ENCODE measurements at regions not wholly inside any gene's neighbourhood (a gene's known extent, or its start where the extent isn't known, plus 50 kb on each side); places are given as distances from the start of the nearest gene placed in this dataset.
"Not testable (repeated sequence)": the region's sequence is repeated elsewhere in the genome, so short reads cannot be mapped to it uniquely, and the experiment has no call there.

- no peak for DNase-seq
Observed at GRCh38 chr18:38644875-38645641, 1079.5 kb upstream of the CELF4 start.

- DNase-seq: no peak
Observed at GRCh38 chr18:38642711-38643110, 1077.1 kb upstream of the CELF4 start.

GRCh38 chr18:38639700-38640099 is 1074.1 kb upstream of the CELF4 start:
- DNase-seq: not testable (repeated sequence)

- no peak for DNase-seq
Observed at GRCh38 chr18:38635709-38636430, 1070.3 kb upstream of the CELF4 start.

GRCh38 chr18:38634117-38634516 is 1068.5 kb upstream of the CELF4 start:
- DNase-seq: no peak

GRCh38 chr18:38633333-38633732 is 1067.7 kb upstream of the CELF4 start:
- no peak for DNase-seq

GRCh38 chr18:38619129-38619528 is 1053.5 kb upstream of the CELF4 start:
- DNase-seq: no peak

GRCh38 chr18:38616306-38616705 is 1050.7 kb upstream of the CELF4 start:
- DNase-seq: no peak

- no peak for DNase-seq
Observed at GRCh38 chr18:38612904-38613303, 1047.3 kb upstream of the CELF4 start.

- no peak for DNase-seq
Observed at GRCh38 chr18:38611036-38611964, 1045.7 kb upstream of the CELF4 start.

GRCh38 chr18:38606841-38607240 is 1041.2 kb upstream of the CELF4 start:
- no peak for DNase-seq

- DNase-seq: no peak
Observed at GRCh38 chr18:38602341-38602740, 1036.7 kb upstream of the CELF4 start.

- DNase-seq: no peak
Observed at GRCh38 chr18:38587571-38587970, 1022.0 kb upstream of the CELF4 start.

GRCh38 chr18:38586327-38586726 is 1020.7 kb upstream of the CELF4 start:
- DNase-seq: no peak

GRCh38 chr18:38579764-38580163 is 1014.2 kb upstream of the CELF4 start:
- no peak for DNase-seq

- DNase-seq: no peak
Observed at GRCh38 chr18:38576916-38577315, 1011.3 kb upstream of the CELF4 start.

GRCh38 chr18:38576349-38576748 is 1010.8 kb upstream of the CELF4 start:
- no peak for DNase-seq

- no peak for DNase-seq
Observed at GRCh38 chr18:38575648-38576047, 1010.0 kb upstream of the CELF4 start.

GRCh38 chr18:38575023-38575422 is 1009.4 kb upstream of the CELF4 start:
- DNase-seq: no peak

GRCh38 chr18:38572554-38573111 is 1007.0 kb upstream of the CELF4 start:
- DNase-seq: no peak

GRCh38 chr18:38571651-38572050 is 1006.1 kb upstream of the CELF4 start:
- no peak for DNase-seq

GRCh38 chr18:38565513-38565912 is 999.9 kb upstream of the CELF4 start:
- no peak for DNase-seq

- no peak for DNase-seq
Observed at GRCh38 chr18:38563396-38563980, 997.9 kb upstream of the CELF4 start.

Data from hematopoietic multipotent progenitor cell treated with erythropoietin and hydrocortisone succinate and interleukin-3 and kit ligand, for 8 days (in vitro differentiated cells).